Activated naive CD4-positive, alpha-beta T cell treated with anti-CD3 and anti-CD28 coated beads for 36 hours (primary cell): ENCODE measurements at regions not wholly inside any gene's neighbourhood (a gene's known extent, or its start where the extent isn't known, plus 50 kb on each side); places are given as distances from the start of the nearest gene placed in this dataset.
"Not testable (repeated sequence)": the region's sequence is repeated elsewhere in the genome, so short reads cannot be mapped to it uniquely, and the experiment has no call there.

ENCODE experiments used
- CTCF ChIA-PET: fragments of 350-600 bp; sonication (Branson Sonifier 250); formaldehyde crosslinking; loops from one replicate; lab custom pipeline; 2021; ENCODE audit warnings: antibody characterized with exemption; lab: Charles Lee
- DNase-seq: peaks from one replicate; pipeline ENCODE4 v3.0.0-alpha.2; 2020
- H3K27ac Mint-ChIP-seq: one replicate; pipeline ENCODE4 v1.8.0; 2021; ENCODE audit warnings: mild to moderate bottlenecking, mixed read lengths
- H3K27me3 Mint-ChIP-seq: one replicate; pipeline ENCODE4 v1.8.0; 2021; ENCODE audit warnings: low read depth, mixed read lengths
- H3K36me3 Mint-ChIP-seq: one replicate; pipeline ENCODE4 v1.8.0; 2021; ENCODE audit warnings: low read depth, mixed read lengths
- H3K4me1 Mint-ChIP-seq: one replicate; pipeline ENCODE4 v1.8.0; 2021; ENCODE audit warnings: low read depth, mixed read lengths
- H3K4me3 Mint-ChIP-seq: one replicate; pipeline ENCODE4 v1.8.0; 2021; ENCODE audit warnings: mild to moderate bottlenecking, moderate library complexity, mixed read lengths
- H3K9me3 Mint-ChIP-seq: one replicate; pipeline ENCODE4 v1.8.0; 2021; ENCODE audit warnings: mixed read lengths
- intact Hi-C: fragments of 100-400 bp; cut with micrococcal nuclease; formaldehyde crosslinking; loops from one replicate; pipeline ENCODE4 v1.15.1; 2023

- peaks cover 11% of the 10 kb centered on the region for H3K4me1 Mint-ChIP-seq
- H3K9me3 Mint-ChIP-seq, result no peaks in the 10 kb centered on the region
- H3K27me3 Mint-ChIP-seq, result no peaks in the 10 kb centered on the region
- CTCF ChIA-PET, result no interaction called here
- H3K27ac Mint-ChIP-seq, result no peak overlapping the region
- H3K4me3 Mint-ChIP-seq, result no peak overlapping the region
- intact Hi-C loops, result no loop called here
- H3K36me3 Mint-ChIP-seq, result no peaks in the 10 kb centered on the region
- DNase-seq, result no peak
These were observed 71.8 kb upstream of the LTA4H start for GRCh38 chr12:96107236-96107635.

- DNase-seq, result peak; percentile 66
- no peaks in the 10 kb centered on the region for H3K36me3 Mint-ChIP-seq
- H3K4me1 Mint-ChIP-seq, result peaks cover 11% of the 10 kb centered on the region
- peak overlapping the region; percentile 57 for H3K27ac Mint-ChIP-seq
- H3K4me3 Mint-ChIP-seq, result peak overlapping the region; percentile 17
- CTCF ChIA-PET, result no interaction called here
- H3K9me3 Mint-ChIP-seq, result no peaks in the 10 kb centered on the region
- no peaks in the 10 kb centered on the region for H3K27me3 Mint-ChIP-seq
- intact Hi-C loops, result loop anchor here (2.0 kb wide), 1 partner anchor 74 kb away; the partner anchor contains the start of gene LTA4H
These were observed 72.9 kb upstream of the LTA4H start for GRCh38 chr12:96108321-96108720.

- not testable (repeated sequence) for H3K4me3 Mint-ChIP-seq, H3K27ac Mint-ChIP-seq, H3K9me3 Mint-ChIP-seq, H3K36me3 Mint-ChIP-seq, DNase-seq, H3K27me3 Mint-ChIP-seq
- intact Hi-C loops, result loop anchor here (2.0 kb wide), 1 partner anchor 74 kb away; the partner anchor contains the start of gene LTA4H
- peaks cover 11% of the 10 kb centered on the region for H3K4me1 Mint-ChIP-seq
- CTCF ChIA-PET, result interaction anchor here (0.7 to 1.1 kb wide), 2 partner anchors 21 to 713 kb away, joined by 3 read pairs; no protein-coding TSS in a partner anchor
These were observed 73.6 kb upstream of the LTA4H start for GRCh38 chr12:96108941-96109340.

GRCh38 chr12:96112733-96113132 is 77.3 kb upstream of the LTA4H start:
- Mint-ChIP-seq H3K4me3 (no peak overlapping the region), H3K9me3 (no peaks in the 10 kb centered on the region), H3K4me1 (peaks cover 15% of the 10 kb centered on the region), H3K27me3 (no peaks in the 10 kb centered on the region), H3K36me3 (no peaks in the 10 kb centered on the region), H3K27ac (no peak overlapping the region)
- CTCF ChIA-PET, result no interaction called here
- DNase-seq, result no peak
- intact Hi-C loops, result no loop called here

GRCh38 chr12:96117460-96117859 is 76.7 kb upstream of the ELK3 start:
- CTCF ChIA-PET, result interaction anchor here (1.2 kb wide), 1 partner anchor 120 kb away, joined by 3 read pairs; no protein-coding TSS in a partner anchor
- H3K9me3 Mint-ChIP-seq, result no peaks in the 10 kb centered on the region
- intact Hi-C loops, result no loop called here
- H3K4me1 Mint-ChIP-seq, result peaks cover 12% of the 10 kb centered on the region
- no peak overlapping the region for H3K4me3 Mint-ChIP-seq
- no peak for DNase-seq
- H3K27ac Mint-ChIP-seq, result no peak overlapping the region
- H3K36me3 Mint-ChIP-seq, result no peaks in the 10 kb centered on the region
- H3K27me3 Mint-ChIP-seq, result no peaks in the 10 kb centered on the region

- CTCF ChIA-PET, result no interaction called here
- H3K36me3 Mint-ChIP-seq, result no peaks in the 10 kb centered on the region
- H3K4me3 Mint-ChIP-seq, result no peak overlapping the region
- DNase-seq, result no peak
- H3K27me3 Mint-ChIP-seq, result no peaks in the 10 kb centered on the region
- intact Hi-C loops, result no loop called here
- peaks cover 12% of the 10 kb centered on the region for H3K4me1 Mint-ChIP-seq
- no peak overlapping the region for H3K27ac Mint-ChIP-seq
- H3K9me3 Mint-ChIP-seq, result no peaks in the 10 kb centered on the region
These were observed 73.6 kb upstream of the ELK3 start for GRCh38 chr12:96120359-96121100.

GRCh38 chr12:96121271-96121711 is 72.9 kb upstream of the ELK3 start:
- H3K4me1 Mint-ChIP-seq, result peaks cover 12% of the 10 kb centered on the region
- DNase-seq, result no peak
- no peak overlapping the region for H3K27ac Mint-ChIP-seq
- intact Hi-C loops, result no loop called here
- CTCF ChIA-PET, result interaction anchor here (0.6 to 1.1 kb wide), 5 partner anchors 53 to 186 kb away, joined by 3 to 5 read pairs (median 3); no protein-coding TSS in a partner anchor
- H3K27me3 Mint-ChIP-seq, result no peaks in the 10 kb centered on the region
- H3K9me3 Mint-ChIP-seq, result no peaks in the 10 kb centered on the region
- no peak overlapping the region for H3K4me3 Mint-ChIP-seq
- no peaks in the 10 kb centered on the region for H3K36me3 Mint-ChIP-seq

- H3K9me3 Mint-ChIP-seq, H3K4me3 Mint-ChIP-seq, H3K4me1 Mint-ChIP-seq, intact Hi-C loops, H3K36me3 Mint-ChIP-seq, CTCF ChIA-PET, DNase-seq, H3K27me3 Mint-ChIP-seq, H3K27ac Mint-ChIP-seq: not testable (repeated sequence)
These were observed 65.9 kb upstream of the ELK3 start for GRCh38 chr12:96128292-96128691.

- H3K36me3 Mint-ChIP-seq, result no peaks in the 10 kb centered on the region
- H3K27me3 Mint-ChIP-seq, result no peaks in the 10 kb centered on the region
- no peak for DNase-seq
- H3K4me1 Mint-ChIP-seq, result peaks cover 10% of the 10 kb centered on the region
- no peak overlapping the region for H3K27ac Mint-ChIP-seq
- H3K9me3 Mint-ChIP-seq, result no peaks in the 10 kb centered on the region
- intact Hi-C loops, result no loop called here
- CTCF ChIA-PET, result interaction anchor here (0.5 to 2.7 kb wide), 5 partner anchors 18 to 84 kb away, joined by 3 to 8 read pairs (median 3); no protein-coding TSS in a partner anchor
- no peak overlapping the region for H3K4me3 Mint-ChIP-seq
These were observed 63.6 kb upstream of the ELK3 start for GRCh38 chr12:96130396-96131059.

GRCh38 chr12:96131230-96131788 is 62.9 kb upstream of the ELK3 start:
- H3K27ac Mint-ChIP-seq, result no peak overlapping the region
- H3K9me3 Mint-ChIP-seq, result no peaks in the 10 kb centered on the region
- DNase-seq, result no peak
- H3K4me1 Mint-ChIP-seq, result peaks cover 17% of the 10 kb centered on the region
- CTCF ChIA-PET, result interaction anchor here (1.4 to 2.7 kb wide), 2 partner anchors 70 to 84 kb away, joined by 5 to 8 read pairs; no protein-coding TSS in a partner anchor
- H3K4me3 Mint-ChIP-seq, result no peak overlapping the region
- H3K27me3 Mint-ChIP-seq, result no peaks in the 10 kb centered on the region
- H3K36me3 Mint-ChIP-seq, result no peaks in the 10 kb centered on the region
- intact Hi-C loops, result no loop called here

- no peaks in the 10 kb centered on the region for H3K36me3 Mint-ChIP-seq
- peaks cover 27% of the 10 kb centered on the region for H3K4me1 Mint-ChIP-seq
- H3K27me3 Mint-ChIP-seq, result no peaks in the 10 kb centered on the region
- intact Hi-C loops, result loop anchor here (1.0 kb wide), 1 partner anchor 71 kb away; no protein-coding TSS in a partner anchor
- CTCF ChIA-PET, result interaction anchor here (0.6 to 2.7 kb wide), 4 partner anchors 30 to 82 kb away, joined by 3 to 8 read pairs (median 3); no protein-coding TSS in a partner anchor
- H3K4me3 Mint-ChIP-seq, result no peak overlapping the region
- peak; percentile 27 for DNase-seq
- no peaks in the 10 kb centered on the region for H3K9me3 Mint-ChIP-seq
- no peak overlapping the region for H3K27ac Mint-ChIP-seq
These were observed 61.4 kb upstream of the ELK3 start for GRCh38 chr12:96132819-96133218.

GRCh38 chr12:96134200-96134599 is 60.0 kb upstream of the ELK3 start:
- DNase-seq, result no peak
- Mint-ChIP-seq H3K4me3 (no peak overlapping the region), H3K4me1 (peaks cover 24% of the 10 kb centered on the region), H3K27me3 (no peaks in the 10 kb centered on the region), H3K9me3 (no peaks in the 10 kb centered on the region), H3K27ac (no peak overlapping the region), H3K36me3 (no peaks in the 10 kb centered on the region)
- intact Hi-C loops, result no loop called here
- CTCF ChIA-PET, result no interaction called here
